ENCODE measurements at regions not wholly inside any gene's neighbourhood (a gene's known extent, or its start where the extent isn't known, plus 50 kb on each side); places are given as distances from the start of the nearest gene placed in this dataset.

GRCh38 chr1:34278211-34278610 lies 101.5 kb downstream of the C1orf94 start:
- Mint-ChIP-seq H3K36me3 (ENCODE audit: low read depth) (no peaks in the 10 kb centered on the region), H3K27me3 (ENCODE audit: low read depth) (no peaks in the 10 kb centered on the region), H3K9me3 (ENCODE audit: low read depth) (peaks cover 17% of the 10 kb centered on the region), H3K4me3 (ENCODE audit: unreplicated experiment) (no peak overlapping the region), H3K27ac (ENCODE audit: unreplicated experiment) (no peak overlapping the region), H3K4me1 (ENCODE audit: low read depth) (no peaks in the 10 kb centered on the region)
- no peak for TF ChIP-seq CTCF (IDR thresholded peaks at IDR 0.05)
- no peak for DNase-seq (ENCODE audit: low spot score)

GRCh38 chr1:34279971-34280370 lies 103.3 kb downstream of the C1orf94 start:
- no peak overlapping the region for H3K27ac Mint-ChIP-seq (ENCODE audit: unreplicated experiment)
- no peak for DNase-seq (ENCODE audit: low spot score)
- H3K9me3 Mint-ChIP-seq (ENCODE audit: low read depth) = peaks cover 23% of the 10 kb centered on the region
- H3K36me3 Mint-ChIP-seq (ENCODE audit: low read depth) = no peaks in the 10 kb centered on the region
- no peaks in the 10 kb centered on the region for H3K4me1 Mint-ChIP-seq (ENCODE audit: low read depth)
- H3K4me3 Mint-ChIP-seq (ENCODE audit: unreplicated experiment) = no peak overlapping the region
- H3K27me3 Mint-ChIP-seq (ENCODE audit: low read depth) = no peaks in the 10 kb centered on the region
- TF ChIP-seq CTCF (IDR thresholded peaks at IDR 0.05) = no peak

- DNase-seq (ENCODE audit: low spot score) = no peak
- H3K4me3 Mint-ChIP-seq (ENCODE audit: unreplicated experiment) = no peak overlapping the region
- no peak for TF ChIP-seq CTCF (IDR thresholded peaks at IDR 0.05)
- peaks cover 23% of the 10 kb centered on the region for H3K9me3 Mint-ChIP-seq (ENCODE audit: low read depth)
- no peak overlapping the region for H3K27ac Mint-ChIP-seq (ENCODE audit: unreplicated experiment)
- H3K27me3 Mint-ChIP-seq (ENCODE audit: low read depth) = no peaks in the 10 kb centered on the region
- no peaks in the 10 kb centered on the region for H3K4me1 Mint-ChIP-seq (ENCODE audit: low read depth)
- no peaks in the 10 kb centered on the region for H3K36me3 Mint-ChIP-seq (ENCODE audit: low read depth)
Measured at GRCh38 chr1:34280509-34280908, 103.8 kb downstream of the C1orf94 start.

- Mint-ChIP-seq H3K27ac (ENCODE audit: unreplicated experiment) (no peak overlapping the region), H3K36me3 (ENCODE audit: low read depth) (no peaks in the 10 kb centered on the region), H3K27me3 (ENCODE audit: low read depth) (no peaks in the 10 kb centered on the region), H3K4me3 (ENCODE audit: unreplicated experiment) (no peak overlapping the region), H3K4me1 (ENCODE audit: low read depth) (no peaks in the 10 kb centered on the region), H3K9me3 (ENCODE audit: low read depth) (peaks cover 23% of the 10 kb centered on the region)
- TF ChIP-seq CTCF (IDR thresholded peaks at IDR 0.05) = no peak
- no peak for DNase-seq (ENCODE audit: low spot score)
Measured at GRCh38 chr1:34283142-34283541, 106.4 kb downstream of the C1orf94 start.

- Mint-ChIP-seq H3K36me3 (ENCODE audit: low read depth) (no peaks in the 10 kb centered on the region), H3K9me3 (ENCODE audit: low read depth) (peaks cover 18% of the 10 kb centered on the region), H3K4me3 (ENCODE audit: unreplicated experiment) (no peak overlapping the region), H3K27ac (ENCODE audit: unreplicated experiment) (no peak overlapping the region), H3K4me1 (ENCODE audit: low read depth) (no peaks in the 10 kb centered on the region), H3K27me3 (ENCODE audit: low read depth) (no peaks in the 10 kb centered on the region)
- TF ChIP-seq CTCF (IDR thresholded peaks at IDR 0.05) = no peak
- DNase-seq (ENCODE audit: low spot score) = no peak
Measured at GRCh38 chr1:34286511-34286910, 109.8 kb downstream of the C1orf94 start.
